C4-2B (cell line): ENCODE measurements at regions not wholly inside any gene's neighbourhood (a gene's known extent, or its start where the extent isn't known, plus 50 kb on each side); places are given as distances from the start of the nearest gene placed in this dataset.

Experiments
- ZFX ChIP-seq: fragments of 450-650 bp; IDR thresholded peaks from 2 replicates; pipeline ENCODE4 v1.6.1; 2017
- TF ChIP-seq, protein P1 (sequence below): fragments of 450-650 bp; conservative IDR thresholded peaks from 2 replicates; pipeline ENCODE4 v1.5.1; 2017; ENCODE audit warnings: mild to moderate bottlenecking

DNA sequence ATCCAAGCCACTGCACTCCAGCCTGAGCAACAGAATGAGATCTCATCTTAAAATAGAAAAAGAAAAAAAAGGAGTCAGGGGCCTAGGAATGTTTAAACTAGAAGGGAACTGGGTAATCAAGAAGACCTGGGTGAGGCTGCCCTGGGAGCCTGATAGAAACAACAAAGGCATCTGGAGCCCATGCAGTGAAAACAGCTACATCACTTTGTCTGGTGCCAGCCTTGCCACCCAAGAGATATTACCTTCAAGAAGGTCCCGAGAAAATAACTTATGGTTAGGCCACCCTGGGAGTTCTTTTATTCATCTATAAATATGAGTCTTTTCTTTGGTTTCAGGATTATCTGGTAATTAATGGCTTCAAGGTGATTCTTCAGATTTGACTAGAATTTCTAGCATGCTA lies 412.1 kb downstream of the METTL15 start:
- TF ChIP-seq, protein P1, sequence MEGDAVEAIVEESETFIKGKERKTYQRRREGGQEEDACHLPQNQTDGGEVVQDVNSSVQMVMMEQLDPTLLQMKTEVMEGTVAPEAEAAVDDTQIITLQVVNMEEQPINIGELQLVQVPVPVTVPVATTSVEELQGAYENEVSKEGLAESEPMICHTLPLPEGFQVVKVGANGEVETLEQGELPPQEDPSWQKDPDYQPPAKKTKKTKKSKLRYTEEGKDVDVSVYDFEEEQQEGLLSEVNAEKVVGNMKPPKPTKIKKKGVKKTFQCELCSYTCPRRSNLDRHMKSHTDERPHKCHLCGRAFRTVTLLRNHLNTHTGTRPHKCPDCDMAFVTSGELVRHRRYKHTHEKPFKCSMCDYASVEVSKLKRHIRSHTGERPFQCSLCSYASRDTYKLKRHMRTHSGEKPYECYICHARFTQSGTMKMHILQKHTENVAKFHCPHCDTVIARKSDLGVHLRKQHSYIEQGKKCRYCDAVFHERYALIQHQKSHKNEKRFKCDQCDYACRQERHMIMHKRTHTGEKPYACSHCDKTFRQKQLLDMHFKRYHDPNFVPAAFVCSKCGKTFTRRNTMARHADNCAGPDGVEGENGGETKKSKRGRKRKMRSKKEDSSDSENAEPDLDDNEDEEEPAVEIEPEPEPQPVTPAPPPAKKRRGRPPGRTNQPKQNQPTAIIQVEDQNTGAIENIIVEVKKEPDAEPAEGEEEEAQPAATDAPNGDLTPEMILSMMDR = no peak
- TF ChIP-seq ZFX = no peak
